Activated T-helper 2 cell treated with anti-CD3 and anti-CD28 coated beads, Interferon-gamma antibody, Interleukin-2, Interleukin-4, amounts not matched to agents 10 μg/mL and 5 μg/mL and 100 μg/mL, durations not matched to agents 14 hours and 24 hours and 36 hours (primary cell): ENCODE measurements at regions not wholly inside any gene's neighbourhood (a gene's known extent, or its start where the extent isn't known, plus 50 kb on each side); places are given as distances from the start of the nearest gene placed in this dataset.

ENCODE experiments used
- DNase-seq: peaks from one replicate; pipeline ENCODE4 v3.0.0; 2021; ENCODE audit warnings: low spot score
- H3K27ac Mint-ChIP-seq: one replicate; pipeline ENCODE4 v1.8.0; 2021; ENCODE audit warnings: mixed read lengths
- H3K27me3 Mint-ChIP-seq: one replicate; pipeline ENCODE4 v1.8.0; 2021; ENCODE audit warnings: low read depth, mixed read lengths
- H3K36me3 Mint-ChIP-seq: one replicate; pipeline ENCODE4 v1.8.0; 2021; ENCODE audit warnings: low read depth, mixed read lengths
- H3K4me1 Mint-ChIP-seq: one replicate; pipeline ENCODE4 v1.8.0; 2021; ENCODE audit warnings: low read depth, mixed read lengths
- H3K4me3 Mint-ChIP-seq: one replicate; pipeline ENCODE4 v1.8.0; 2021; ENCODE audit warnings: low read depth, mild to moderate bottlenecking, moderate library complexity, mixed read lengths
- H3K9me3 Mint-ChIP-seq: one replicate; pipeline ENCODE4 v1.8.0; 2021; ENCODE audit warnings: mixed read lengths
- intact Hi-C: fragments of 100-400 bp; cut with micrococcal nuclease; formaldehyde crosslinking; loops from one replicate; pipeline ENCODE4 v1.15.1; 2023

DNA sequence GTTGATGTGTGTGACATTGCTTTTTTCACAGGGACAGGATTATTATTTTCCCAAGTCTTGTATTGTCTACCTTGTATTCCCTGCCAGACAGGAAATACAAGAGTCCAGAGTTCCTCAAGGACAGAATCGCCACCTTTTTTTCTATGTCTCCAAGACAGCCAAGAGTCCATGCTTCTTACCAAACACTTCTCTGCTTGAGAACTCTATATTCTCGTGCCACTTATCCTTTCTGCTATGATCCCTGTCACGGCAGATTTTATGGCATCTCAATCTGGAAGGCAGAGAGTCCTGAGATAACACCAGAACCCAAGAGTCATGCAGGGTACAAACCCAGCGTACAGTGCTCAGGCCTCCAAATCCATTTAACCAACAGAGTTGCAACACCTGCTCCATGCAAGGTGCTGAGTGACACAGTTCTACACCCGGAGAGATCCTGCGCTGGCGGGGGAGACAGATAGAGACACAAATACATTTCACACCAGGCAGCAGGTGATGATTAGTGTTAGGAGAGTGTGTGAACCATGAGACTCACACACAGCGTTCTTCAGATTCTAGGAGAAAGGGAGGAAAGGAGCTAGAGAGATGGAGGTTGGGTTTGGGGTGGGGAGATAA is 107.6 kb downstream of the NAV1 start:
- Mint-ChIP-seq H3K4me1 (no peaks in the 10 kb centered on the region), H3K4me3 (no peak overlapping the region), H3K27ac (no peak overlapping the region), H3K27me3 (peaks cover 40% of the 10 kb centered on the region), H3K36me3 (no peaks in the 10 kb centered on the region), H3K9me3 (no peaks in the 10 kb centered on the region)
- no peak for DNase-seq
- intact Hi-C loops = no loop called here

- no peak for DNase-seq
- H3K4me1 Mint-ChIP-seq = no peaks in the 10 kb centered on the region
- no peaks in the 10 kb centered on the region for H3K36me3 Mint-ChIP-seq
- peaks cover 45% of the 10 kb centered on the region for H3K27me3 Mint-ChIP-seq
- no peaks in the 10 kb centered on the region for H3K9me3 Mint-ChIP-seq
- H3K4me3 Mint-ChIP-seq = no peak overlapping the region
- H3K27ac Mint-ChIP-seq = no peak overlapping the region
- intact Hi-C loops = no loop called here
Measured at GRCh38 chr1:201647094-201647493, 108.2 kb downstream of the NAV1 start.

GRCh38 chr1:201647722-201648065 is 108.8 kb downstream of the NAV1 start:
- Mint-ChIP-seq H3K9me3 (no peaks in the 10 kb centered on the region), H3K27me3 (peaks cover 45% of the 10 kb centered on the region), H3K27ac (no peak overlapping the region), H3K4me3 (no peak overlapping the region), H3K36me3 (no peaks in the 10 kb centered on the region), H3K4me1 (no peaks in the 10 kb centered on the region)
- intact Hi-C loops = no loop called here
- DNase-seq = no peak

- H3K27me3 Mint-ChIP-seq = peaks cover 45% of the 10 kb centered on the region
- DNase-seq = no peak
- no peak overlapping the region for H3K4me3 Mint-ChIP-seq
- H3K9me3 Mint-ChIP-seq = no peaks in the 10 kb centered on the region
- intact Hi-C loops = no loop called here
- H3K36me3 Mint-ChIP-seq = no peaks in the 10 kb centered on the region
- H3K4me1 Mint-ChIP-seq = no peaks in the 10 kb centered on the region
- no peak overlapping the region for H3K27ac Mint-ChIP-seq
Measured at GRCh38 chr1:201648066-201648906, 109.4 kb downstream of the NAV1 start.

GRCh38 chr1:201648907-201649721 is 110.2 kb downstream of the NAV1 start:
- intact Hi-C loops = no loop called here
- H3K36me3 Mint-ChIP-seq = no peaks in the 10 kb centered on the region
- no peak for DNase-seq
- H3K4me3 Mint-ChIP-seq = no peak overlapping the region
- H3K27me3 Mint-ChIP-seq = peaks cover 43% of the 10 kb centered on the region
- H3K27ac Mint-ChIP-seq = no peak overlapping the region
- no peaks in the 10 kb centered on the region for H3K4me1 Mint-ChIP-seq
- no peaks in the 10 kb centered on the region for H3K9me3 Mint-ChIP-seq

DNA sequence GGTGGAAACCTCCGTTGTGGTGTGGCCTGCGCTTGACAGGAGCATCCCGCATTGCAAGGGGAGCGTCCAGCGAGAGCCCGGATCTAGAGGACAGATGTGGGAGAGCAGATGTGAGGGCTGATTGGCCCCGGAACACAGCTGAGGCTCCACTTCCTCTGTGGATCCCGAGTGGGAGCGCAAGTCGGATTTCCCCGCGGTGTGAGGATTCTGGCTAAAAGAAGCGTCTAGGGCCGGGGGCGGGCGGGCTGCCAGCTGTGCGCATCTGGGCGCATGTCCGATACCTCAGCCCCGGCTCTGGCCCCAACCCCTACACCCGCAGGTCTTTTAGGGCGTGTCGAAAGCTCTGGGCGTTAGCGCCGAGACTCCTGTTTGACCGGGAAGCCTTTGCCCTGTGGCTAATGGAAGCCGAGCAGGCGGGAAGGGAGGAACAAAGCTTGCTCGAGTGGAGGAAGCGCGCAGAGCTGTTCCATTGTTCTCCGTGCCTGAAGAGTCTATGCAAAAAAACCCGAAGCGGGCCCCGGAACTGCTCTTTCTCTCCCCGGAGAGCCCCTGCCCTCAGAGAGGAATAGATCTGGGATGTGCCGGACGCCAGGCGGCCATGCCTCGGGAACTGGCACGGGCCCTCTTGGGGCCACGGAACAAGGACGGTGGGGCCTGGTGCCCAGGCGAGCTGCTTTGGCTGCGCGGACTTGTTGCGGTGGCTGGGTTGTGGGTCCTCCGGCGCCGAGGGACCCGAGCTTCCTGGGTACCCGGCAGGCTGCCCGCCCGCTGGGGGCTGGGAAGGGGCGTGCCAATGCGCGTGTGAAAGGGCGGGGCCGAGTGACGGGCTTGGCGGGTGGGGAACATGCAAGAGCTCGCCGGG is 111.1 kb downstream of the NAV1 start:
- H3K4me3 Mint-ChIP-seq = no peak overlapping the region
- H3K27me3 Mint-ChIP-seq = peaks cover 43% of the 10 kb centered on the region
- H3K9me3 Mint-ChIP-seq = no peaks in the 10 kb centered on the region
- intact Hi-C loops = no loop called here
- no peak overlapping the region for H3K27ac Mint-ChIP-seq
- no peak for DNase-seq
- no peaks in the 10 kb centered on the region for H3K4me1 Mint-ChIP-seq
- H3K36me3 Mint-ChIP-seq = no peaks in the 10 kb centered on the region

GRCh38 chr1:201650623-201650933 is 111.7 kb downstream of the NAV1 start:
- Mint-ChIP-seq H3K4me3 (no peak overlapping the region), H3K4me1 (no peaks in the 10 kb centered on the region), H3K9me3 (no peaks in the 10 kb centered on the region), H3K27me3 (peaks cover 42% of the 10 kb centered on the region), H3K27ac (no peak overlapping the region), H3K36me3 (no peaks in the 10 kb centered on the region)
- DNase-seq = no peak
- intact Hi-C loops = no loop called here

DNA sequence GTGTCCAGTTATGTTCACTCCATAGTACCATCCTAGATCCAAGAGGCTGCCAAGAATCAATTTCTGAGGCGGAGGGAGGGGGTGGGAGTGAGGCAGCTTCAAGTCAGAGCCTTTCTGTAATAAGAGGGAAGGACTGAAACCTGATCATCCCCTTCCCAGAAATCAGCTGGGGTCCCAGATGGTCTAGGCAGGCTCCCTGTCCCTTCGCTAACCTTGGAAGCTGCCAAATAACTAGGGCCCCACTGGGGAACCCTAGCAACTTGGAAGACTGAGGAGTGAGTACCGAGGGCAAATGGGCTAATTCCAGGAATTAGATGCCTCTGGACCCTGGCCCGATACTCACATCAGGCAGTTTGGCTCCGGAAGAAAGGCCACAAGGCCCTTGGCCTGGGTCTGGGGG is 113.3 kb downstream of the NAV1 start:
- H3K4me3 Mint-ChIP-seq = no peak overlapping the region
- no peak overlapping the region for H3K27ac Mint-ChIP-seq
- peaks cover 30% of the 10 kb centered on the region for H3K27me3 Mint-ChIP-seq
- intact Hi-C loops = no loop called here
- no peaks in the 10 kb centered on the region for H3K4me1 Mint-ChIP-seq
- H3K9me3 Mint-ChIP-seq = no peaks in the 10 kb centered on the region
- no peaks in the 10 kb centered on the region for H3K36me3 Mint-ChIP-seq
- no peak for DNase-seq

DNA sequence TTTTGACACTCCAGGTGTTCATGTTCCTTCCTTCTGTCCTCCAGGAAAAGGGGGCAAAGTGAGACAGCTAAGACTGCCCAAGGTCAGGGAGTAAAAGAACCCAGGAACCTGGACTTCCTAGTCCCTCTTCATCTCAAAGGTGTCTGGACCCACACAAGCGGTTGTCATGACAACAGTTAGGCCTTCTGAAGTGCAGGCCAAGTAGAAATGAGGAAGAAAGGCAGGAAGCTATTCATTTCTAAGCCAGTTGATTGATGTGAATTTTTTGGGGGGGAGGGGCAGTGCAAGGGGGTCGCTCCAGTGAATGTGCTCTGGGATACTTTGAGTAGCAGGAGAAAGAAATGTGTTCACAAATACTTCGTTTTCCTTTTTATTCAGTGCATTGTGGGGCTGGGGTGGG is 114.3 kb downstream of the NAV1 start:
- Mint-ChIP-seq H3K4me1 (no peaks in the 10 kb centered on the region), H3K27me3 (peaks cover 22% of the 10 kb centered on the region), H3K4me3 (no peak overlapping the region), H3K9me3 (no peaks in the 10 kb centered on the region), H3K27ac (no peak overlapping the region), H3K36me3 (no peaks in the 10 kb centered on the region)
- DNase-seq = no peak
- intact Hi-C loops = no loop called here

DNA sequence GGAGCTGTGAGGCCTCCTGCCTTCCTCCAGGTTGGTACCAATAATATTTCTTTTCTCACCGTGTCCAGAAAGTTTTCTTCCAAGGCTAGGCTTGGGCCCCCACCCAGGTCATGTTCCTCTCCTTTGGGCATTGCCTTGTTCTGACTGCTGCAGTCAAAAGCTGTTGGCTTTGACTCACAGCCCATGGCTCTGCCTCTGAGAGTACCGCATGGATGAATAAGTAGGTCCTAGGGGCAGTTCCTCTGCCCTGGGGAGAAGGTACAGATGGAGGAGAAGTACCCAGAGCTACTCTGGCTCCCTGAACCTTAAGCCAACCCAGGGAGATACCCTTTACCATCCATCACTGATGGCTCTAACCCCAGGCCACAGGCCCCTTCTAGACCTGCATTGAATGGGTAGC is 115.0 kb downstream of the NAV1 start:
- Mint-ChIP-seq H3K4me1 (no peaks in the 10 kb centered on the region), H3K36me3 (no peaks in the 10 kb centered on the region), H3K27me3 (peaks cover 20% of the 10 kb centered on the region), H3K9me3 (no peaks in the 10 kb centered on the region), H3K4me3 (no peak overlapping the region), H3K27ac (no peak overlapping the region)
- intact Hi-C loops = no loop called here
- no peak for DNase-seq

- no peaks in the 10 kb centered on the region for H3K4me1 Mint-ChIP-seq
- H3K27ac Mint-ChIP-seq = no peak overlapping the region
- no peak for DNase-seq
- no peak overlapping the region for H3K4me3 Mint-ChIP-seq
- intact Hi-C loops = no loop called here
- no peaks in the 10 kb centered on the region for H3K9me3 Mint-ChIP-seq
- peaks cover 14% of the 10 kb centered on the region for H3K27me3 Mint-ChIP-seq
- H3K36me3 Mint-ChIP-seq = no peaks in the 10 kb centered on the region
Measured at GRCh38 chr1:201655243-201655642, 116.3 kb downstream of the NAV1 start.

- H3K27me3 Mint-ChIP-seq = peaks cover 9% of the 10 kb centered on the region
- H3K27ac Mint-ChIP-seq = no peak overlapping the region
- H3K9me3 Mint-ChIP-seq = no peaks in the 10 kb centered on the region
- H3K4me1 Mint-ChIP-seq = no peaks in the 10 kb centered on the region
- intact Hi-C loops = no loop called here
- no peak overlapping the region for H3K4me3 Mint-ChIP-seq
- no peak for DNase-seq
- H3K36me3 Mint-ChIP-seq = no peaks in the 10 kb centered on the region
Measured at GRCh38 chr1:201655910-201656309, 117.0 kb downstream of the NAV1 start.
